A673 (cell line): ENCODE measurements at regions not wholly inside any gene's neighbourhood (a gene's known extent, or its start where the extent isn't known, plus 50 kb on each side); places are given as distances from the start of the nearest gene placed in this dataset.

Experiments used
- EZH2 ChIP-seq: fragments of 200-600 bp; sonication (generic); IDR thresholded peaks from 2 replicates; pipeline ENCODE4 v1.6.1; 2017; ENCODE audit warnings: borderline replicate concordance, low read depth, mild to moderate bottlenecking, mixed read lengths, antibody characterized with exemption, low read length; ENCODE audit not compliant: poor library complexity, severe bottlenecking
- TF ChIP-seq, protein P1 (sequence below): fragments of 300-800, 200-600 bp; sonication (generic); conservative IDR thresholded peaks from 2 replicates; pipeline ENCODE4 v1.5.1; 2017; ENCODE audit warnings: low read depth, mild to moderate bottlenecking, antibody characterized with exemption, low read length, moderate library complexity, mixed read lengths

DNA sequence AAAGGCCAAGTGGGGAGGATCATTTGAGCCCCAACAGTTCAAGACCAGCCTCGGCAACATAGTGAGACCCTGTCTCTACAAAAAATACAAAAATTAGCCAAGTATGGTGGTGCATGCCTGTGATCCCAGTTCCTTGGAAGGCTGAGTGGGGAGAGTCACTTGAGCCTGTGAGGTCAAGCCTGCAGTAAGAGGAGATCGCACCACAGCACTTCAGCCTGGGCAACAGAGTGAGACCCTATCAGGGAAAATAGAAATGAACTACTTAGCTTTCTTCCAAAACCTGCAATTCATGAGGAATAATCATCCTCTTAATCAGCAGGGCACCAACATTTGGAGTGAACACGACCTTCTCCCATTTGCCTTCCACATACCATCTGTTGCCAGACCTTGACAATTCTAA is 96.1 kb downstream of the OR2K2 start:
- TF ChIP-seq EZH2 = no peak
- TF ChIP-seq, protein P1, sequence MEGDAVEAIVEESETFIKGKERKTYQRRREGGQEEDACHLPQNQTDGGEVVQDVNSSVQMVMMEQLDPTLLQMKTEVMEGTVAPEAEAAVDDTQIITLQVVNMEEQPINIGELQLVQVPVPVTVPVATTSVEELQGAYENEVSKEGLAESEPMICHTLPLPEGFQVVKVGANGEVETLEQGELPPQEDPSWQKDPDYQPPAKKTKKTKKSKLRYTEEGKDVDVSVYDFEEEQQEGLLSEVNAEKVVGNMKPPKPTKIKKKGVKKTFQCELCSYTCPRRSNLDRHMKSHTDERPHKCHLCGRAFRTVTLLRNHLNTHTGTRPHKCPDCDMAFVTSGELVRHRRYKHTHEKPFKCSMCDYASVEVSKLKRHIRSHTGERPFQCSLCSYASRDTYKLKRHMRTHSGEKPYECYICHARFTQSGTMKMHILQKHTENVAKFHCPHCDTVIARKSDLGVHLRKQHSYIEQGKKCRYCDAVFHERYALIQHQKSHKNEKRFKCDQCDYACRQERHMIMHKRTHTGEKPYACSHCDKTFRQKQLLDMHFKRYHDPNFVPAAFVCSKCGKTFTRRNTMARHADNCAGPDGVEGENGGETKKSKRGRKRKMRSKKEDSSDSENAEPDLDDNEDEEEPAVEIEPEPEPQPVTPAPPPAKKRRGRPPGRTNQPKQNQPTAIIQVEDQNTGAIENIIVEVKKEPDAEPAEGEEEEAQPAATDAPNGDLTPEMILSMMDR = no peak
